Tongue (tissue), 1 donor: ENCODE measurements at regions not wholly inside any gene's neighbourhood (a gene's known extent, or its start where the extent isn't known, plus 50 kb on each side); places are given as distances from the start of the nearest gene placed in this dataset.

Experiments
- DNase-seq: peaks from one replicate; pipeline ENCODE4 v3.0.0-alpha.2; 2015

DNA sequence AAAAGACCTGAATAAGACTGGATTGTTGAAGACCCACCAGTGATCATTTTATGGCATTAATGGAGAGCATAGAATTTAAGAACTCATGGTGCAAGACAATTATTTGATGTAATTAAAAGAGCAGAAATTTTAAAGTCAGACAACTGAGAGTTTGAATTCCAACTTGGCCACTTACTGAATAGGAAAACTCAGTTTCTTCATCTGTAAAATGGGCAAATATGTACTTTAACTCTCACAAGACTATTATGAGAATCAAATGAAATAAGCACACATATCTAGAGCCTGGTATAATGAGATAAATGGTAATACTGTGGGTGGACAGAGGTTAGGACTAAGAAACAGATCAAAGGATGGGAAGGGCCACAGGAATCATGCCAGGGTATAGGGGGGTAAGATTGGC lies 88.0 kb downstream of the SOX9 start:
- DNase-seq, result no peak

DNA sequence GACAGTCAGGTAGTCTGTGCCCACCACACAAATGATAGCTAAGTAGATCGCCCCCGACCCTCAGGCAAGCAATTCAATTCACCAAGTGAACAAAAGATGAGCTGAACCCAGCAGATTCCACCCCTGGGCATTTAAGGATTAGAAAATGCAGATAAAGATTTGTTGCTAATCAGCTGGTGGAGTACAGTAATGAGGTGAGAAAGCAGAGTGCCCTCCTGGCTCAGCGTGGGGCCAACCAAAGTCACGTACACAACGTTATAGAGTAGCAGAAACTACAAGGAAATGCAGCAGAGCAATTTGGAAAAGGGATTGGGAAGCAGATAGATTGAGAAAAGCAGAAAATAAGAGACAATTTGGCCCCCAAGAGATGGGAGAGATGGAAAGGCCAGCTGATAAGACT lies 91.2 kb downstream of the SOX9 start:
- no peak for DNase-seq

DNA sequence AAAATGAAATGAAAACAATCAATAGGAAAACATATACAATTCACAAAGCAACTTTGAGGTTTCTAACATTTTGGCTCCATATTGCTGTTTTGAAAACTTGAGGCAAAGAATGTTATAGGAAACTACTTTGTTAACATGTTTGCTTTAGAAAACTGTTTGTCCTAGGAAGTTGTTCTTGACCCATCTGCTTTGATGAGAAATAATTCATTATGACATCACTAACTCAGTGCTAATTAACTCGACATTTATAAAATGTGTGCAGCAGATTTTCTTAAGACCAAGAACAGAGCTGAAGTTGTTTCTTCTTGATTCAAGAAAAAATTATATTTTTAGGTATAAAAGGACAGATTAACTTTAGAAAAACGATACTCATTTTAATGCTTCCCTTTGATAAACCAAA lies 94.7 kb downstream of the SOX9 start:
- no peak for DNase-seq

DNA sequence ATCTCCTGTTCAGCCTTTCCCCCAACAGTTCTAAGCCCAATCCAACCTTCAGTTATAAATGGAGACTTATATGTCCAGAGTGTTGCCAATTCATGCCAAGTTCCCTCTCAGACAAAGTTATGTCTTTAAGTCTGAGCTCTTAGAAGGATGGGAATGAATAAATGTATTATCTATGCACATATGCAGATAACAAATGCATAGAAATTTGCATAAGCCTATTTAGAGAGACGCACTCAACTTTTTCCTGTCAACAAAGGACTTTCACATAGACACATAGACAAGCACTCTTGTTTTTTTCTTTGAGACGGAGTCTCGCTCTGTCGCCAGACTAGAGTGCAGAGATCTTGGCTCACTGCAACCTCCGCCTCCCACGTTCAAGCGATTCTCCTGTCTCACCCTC lies 95.1 kb downstream of the SOX9 start:
- DNase-seq, result no peak

DNA sequence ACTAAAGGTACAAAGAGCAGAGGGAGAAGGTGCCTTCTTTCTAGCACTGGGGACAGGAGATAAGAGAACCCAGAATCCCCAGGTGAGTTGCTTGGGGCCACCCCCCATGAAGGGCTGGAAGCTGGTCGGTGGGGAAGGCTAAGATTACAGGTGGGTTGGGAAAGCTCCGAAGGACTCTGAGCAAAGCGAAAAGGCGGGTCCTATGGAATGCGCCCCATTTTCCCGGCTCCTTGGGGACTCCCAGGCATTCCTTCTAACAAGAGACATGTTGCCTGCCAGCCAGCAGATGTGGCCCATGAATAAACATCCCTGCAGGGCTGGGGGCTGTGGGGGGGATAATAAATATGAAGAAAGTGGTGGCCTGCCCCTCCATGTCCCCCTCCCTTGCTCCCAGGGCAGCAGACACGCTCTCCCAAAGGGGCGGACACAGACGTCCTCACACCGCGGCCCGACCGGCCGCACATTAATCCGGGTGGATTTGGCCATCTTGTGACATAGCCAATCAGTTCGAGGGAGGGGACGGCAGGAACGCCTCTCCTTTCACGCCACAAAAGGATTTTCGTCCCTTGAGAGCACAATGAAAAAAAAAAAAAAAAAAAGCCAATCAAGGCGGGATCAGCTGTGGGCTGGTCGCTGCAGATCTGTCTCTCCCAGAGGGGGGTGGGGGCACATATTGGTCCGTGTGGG lies 98.5 kb downstream of the SOX9 start:
- peak; percentile 36 for DNase-seq

DNA sequence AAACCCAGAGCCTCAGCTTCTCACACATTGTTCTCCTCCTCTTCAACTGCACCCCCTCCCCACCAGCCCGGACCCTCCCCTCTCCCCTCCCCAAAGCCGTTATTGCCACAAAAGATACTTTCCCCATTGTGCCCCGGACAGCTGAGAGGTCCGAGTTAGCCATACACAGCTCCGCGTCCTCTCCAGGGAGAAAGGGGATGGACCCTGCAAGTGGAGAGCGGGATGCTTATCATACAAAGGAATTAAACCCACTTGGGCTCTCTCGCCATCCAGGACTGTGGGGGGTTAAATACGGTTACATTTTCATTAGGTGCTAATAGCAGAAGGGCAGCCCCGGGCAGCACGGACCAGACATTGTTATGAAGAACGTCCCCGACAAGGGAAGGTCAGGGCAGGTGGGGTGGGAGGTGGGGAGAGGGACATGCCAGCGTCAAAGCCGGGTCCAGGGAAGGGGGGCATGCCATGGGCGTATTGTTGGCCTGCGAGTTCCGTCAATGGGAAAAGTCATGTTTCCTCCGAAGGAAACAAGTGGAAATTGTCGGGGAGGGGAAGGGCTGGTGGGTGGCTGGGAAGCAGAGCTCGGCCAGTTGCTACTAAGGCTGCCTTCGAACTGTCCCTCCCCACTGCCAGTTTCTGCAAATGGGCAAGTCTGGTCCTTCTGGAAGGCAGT lies 99.1 kb downstream of the SOX9 start:
- peak; percentile 5 for DNase-seq

DNA sequence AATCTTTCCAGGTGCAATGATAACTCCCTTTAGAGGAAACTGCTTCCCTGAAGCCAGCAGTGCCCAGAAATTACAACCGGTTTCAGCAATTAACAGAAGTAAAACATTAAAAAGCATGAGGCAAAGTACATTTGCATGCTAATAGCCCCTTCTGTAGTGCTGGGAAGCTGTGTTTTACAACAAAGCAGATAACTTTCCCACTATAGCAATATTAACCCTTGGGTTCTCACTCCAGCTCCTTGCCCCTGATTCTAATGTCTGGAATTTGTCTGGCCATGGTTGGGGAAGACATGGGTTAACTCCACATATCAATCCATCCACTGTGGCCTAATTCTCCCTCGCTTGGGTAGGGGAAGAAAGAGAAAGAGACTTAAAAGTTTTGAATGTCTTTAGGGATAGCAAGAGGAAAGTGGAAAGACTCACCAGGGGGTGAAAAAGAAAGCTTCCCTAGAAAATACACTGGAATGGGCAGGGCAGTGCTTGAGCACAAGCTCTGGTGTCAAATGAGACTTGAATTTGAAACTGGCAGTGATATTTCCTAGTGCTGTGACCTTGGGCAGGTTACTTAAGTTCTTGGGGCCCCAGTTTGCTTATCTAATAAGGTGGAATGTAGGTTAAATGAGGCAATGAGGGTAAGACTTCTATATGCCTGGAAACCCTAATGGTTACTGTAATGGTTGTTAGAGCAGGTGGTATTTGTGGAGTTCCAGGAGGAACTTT lies 102.0 kb downstream of the SOX9 start:
- DNase-seq, result no peak

DNA sequence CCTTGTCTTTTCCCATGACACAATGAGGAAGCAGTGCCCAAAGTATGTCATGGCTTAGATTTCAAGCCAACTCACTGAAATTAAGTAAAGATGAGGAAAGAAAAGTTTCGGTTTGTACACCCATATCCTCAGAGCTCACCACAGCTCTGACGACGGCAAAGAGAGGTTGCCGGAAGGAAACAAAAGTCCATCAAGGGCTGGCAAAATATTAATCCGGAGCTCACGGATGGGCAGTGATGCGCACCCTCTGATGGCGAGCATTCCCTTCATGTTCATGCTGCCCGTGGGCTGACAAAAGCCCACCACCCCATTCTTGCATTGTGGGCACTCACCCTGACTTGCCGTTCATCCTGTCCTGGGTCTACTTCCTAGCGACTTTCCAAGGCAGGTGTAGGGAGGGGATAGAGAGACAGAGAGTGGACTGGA lies 103.1 kb downstream of the SOX9 start:
- no peak for DNase-seq

DNA sequence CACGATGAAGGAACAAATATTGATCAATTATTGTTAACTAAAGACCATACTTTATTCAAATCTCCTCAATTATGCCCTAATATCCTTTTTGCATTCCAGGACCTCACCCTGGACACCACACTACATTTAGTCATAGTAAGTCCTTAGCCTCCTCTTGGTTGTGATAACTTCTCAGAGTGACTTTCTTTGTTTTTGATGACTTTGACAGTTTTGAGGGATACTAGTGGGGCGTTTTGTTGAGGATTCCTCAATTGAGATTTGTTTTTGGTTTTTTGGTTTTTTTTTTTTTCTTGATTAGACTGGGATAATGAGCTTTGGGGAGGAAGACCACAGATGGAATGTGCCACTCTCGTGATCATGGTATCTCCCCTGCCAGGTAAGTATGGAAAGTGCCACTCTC lies 105.5 kb downstream of the SOX9 start:
- no peak for DNase-seq

DNA sequence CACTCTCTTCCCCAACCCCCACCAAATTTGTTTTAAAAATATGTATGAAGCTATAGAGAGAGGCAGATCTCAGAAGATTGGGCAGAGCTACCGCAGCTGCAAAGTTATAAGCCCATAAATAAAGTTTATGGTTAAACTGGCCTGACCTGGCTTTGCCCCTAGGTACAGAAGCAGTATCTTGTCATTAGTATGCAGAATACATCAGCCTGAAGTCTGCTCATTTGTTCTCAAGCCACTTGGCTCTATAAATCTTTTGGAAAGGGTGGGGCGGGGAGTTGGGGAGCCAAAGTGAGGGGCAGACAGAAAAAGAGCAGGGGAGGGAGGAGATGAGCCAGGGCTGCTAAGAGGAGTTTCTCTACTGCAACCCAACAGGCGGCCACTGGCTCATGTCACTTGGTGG lies 113.2 kb downstream of the SOX9 start:
- no peak for DNase-seq

DNA sequence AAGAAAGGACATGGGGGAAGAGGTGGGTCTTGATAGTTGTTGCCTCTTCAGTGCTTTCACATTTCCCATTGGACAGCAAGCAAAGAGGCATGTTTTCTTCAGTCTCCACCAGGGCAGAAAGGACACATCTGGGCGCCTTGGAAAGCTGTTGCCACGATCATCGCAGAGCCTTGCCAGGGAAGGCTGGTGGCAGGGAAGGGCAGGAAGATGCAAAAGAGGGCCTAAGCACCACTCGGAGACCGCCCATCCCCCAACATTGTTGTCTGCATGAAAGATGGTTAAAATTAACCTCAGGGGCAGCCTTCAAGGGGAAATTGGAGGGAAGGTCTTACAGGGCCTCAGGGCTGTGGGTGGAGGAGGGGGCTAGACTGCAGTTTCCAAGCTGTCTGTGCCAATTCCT lies 114.2 kb downstream of the SOX9 start:
- no peak for DNase-seq

DNA sequence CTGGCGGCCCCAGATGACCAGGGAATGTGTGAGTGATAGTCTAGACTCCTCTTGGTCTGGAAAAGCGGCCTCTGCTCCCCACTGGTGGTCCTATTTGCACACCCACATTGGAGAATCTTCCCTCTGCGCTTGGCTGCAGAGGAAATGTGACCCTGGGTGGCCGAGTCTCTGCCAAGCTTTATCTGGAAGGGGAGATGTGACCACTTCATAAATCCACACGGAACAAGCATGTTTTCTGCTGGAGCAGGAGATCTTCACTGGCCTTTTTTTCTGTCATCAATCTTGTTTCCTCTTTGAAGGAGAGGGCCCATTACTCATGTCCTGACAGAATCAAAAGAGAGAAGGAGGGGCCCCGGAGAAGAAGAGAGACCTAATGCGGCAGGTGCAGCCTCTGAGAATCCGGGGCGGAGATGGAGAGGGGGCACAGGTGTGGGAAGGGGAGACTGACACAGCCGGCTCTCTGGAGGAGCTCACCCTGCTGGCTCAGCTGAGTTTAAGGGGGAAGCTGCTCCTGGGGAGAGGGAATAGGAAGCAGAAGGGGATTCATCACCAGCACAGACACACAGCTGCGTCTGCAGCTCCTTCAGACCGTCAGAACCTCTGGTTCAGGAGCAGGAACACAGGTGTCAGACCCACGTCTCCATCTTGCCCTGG lies 116.3 kb downstream of the SOX9 start:
- peak; percentile 5 for DNase-seq

DNA sequence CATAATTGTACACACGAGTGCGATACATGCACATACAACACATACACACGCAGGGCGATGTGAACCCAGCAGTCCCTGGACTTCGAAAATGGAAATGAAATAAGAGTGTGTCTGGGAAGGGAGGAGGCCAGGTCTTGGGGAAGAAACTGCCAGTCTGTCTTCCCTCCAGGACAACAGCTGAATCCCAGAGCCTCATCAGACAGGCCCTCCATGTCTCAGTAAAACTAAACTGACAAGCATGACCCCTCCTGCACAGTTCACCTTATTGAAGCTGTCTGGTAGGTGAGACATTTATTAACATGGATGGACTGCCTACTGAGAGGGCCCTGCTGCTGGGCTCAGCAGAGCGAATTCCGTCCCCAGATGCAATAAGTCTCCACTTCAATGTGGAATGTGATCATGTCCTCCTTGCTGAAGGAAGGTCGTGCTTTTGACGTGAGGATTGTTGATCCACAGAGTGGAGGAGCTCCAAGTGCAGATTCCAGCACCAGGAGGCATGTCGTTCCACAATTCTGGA lies 117.4 kb downstream of the SOX9 start:
- DNase-seq, result peak; percentile 5

DNA sequence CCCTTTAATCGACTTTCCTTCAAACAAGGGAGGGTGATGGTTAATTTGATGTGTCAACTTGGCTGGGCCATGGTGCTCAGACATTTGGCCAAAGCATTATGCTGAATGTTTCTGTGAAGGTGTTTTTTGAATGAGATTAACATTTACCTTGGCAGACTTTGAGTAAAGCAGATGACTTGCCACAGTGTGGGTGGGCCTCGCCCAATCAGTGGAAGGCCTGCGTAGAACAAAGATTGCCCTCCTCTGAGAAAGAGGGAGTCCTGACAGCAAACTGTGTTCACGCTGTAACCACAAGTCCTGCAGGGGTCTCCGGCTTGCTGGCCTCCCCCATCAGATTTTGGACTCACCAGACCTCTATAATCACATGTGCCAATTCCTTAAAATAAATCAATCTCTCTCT lies 118.7 kb downstream of the SOX9 start:
- DNase-seq, result no peak

DNA sequence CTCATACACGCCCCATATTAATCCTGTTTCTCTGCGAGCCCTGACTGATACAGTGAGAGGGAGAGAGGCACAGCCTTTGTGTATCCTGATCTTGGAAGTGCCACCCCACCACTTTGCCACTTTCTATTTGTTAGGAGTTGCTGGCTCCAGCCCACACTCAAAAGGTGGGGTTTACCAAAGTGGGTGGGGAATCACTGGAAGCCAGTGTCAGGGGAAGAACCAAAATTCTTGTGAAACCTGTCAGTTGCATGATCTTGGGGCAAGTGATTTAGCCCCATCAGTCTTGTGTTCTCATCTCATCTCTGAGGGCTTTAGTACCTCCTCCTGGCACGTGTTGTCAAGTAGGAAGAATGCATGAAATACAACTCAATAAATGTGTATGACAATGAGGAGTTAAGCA lies 119.5 kb downstream of the SOX9 start:
- DNase-seq, result no peak

DNA sequence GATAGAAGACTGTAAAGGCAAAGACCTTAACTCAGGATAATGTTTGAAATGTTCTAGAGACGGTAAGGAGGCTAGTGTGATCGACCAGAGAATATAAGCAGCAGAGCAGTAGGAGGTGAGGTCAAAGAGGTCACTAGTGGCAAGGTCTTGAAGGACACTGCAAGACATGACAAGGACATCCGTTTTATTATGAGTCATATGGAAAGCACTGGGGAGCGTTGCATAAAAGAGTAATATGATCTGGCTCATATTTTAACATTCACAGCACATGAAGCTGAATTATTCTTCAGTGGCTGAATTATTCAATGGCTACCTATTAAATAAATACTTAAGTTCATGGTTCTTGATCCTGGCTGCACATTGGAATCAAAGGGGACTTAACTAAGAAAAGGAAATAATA lies 123.7 kb downstream of the SOX9 start:
- no peak for DNase-seq

DNA sequence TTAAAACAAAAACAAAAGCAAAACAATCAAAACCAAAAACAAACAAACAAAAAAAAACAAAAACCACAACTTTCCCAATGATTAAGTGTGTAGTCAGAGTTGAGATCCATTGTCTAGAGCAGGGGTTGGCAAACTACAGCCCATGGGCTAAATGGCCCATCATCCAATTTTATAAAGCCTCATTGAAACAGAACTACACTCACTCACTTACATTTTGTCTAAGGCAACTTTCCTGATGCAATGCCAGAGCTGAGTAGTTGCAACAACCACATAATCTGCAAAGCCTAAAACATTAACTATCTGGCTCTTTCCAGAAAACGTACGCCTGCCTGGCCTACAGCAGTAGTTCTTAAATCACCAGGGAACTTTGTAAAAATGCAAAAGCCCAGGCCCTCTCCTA lies 124.1 kb downstream of the SOX9 start:
- no peak for DNase-seq

DNA sequence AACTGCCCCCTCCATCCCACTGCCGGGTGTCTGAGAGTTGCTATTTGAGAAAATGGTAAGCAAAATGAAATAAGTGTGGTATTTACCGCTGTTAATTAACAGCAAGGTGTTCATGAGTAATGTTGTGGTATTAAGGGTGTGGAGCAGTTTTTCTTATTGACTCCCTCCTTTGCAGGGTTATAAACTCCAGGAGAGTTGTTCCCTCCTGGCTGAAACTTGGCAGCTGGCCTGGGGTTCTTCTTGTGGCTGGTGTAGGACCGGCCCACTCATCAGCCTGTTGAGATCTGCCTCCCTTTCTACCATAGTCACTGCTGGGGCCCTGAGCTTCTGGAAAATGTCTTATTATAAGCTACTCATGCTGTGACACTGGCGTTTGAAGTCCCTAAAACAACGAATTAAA lies 128.6 kb downstream of the SOX9 start:
- no peak for DNase-seq

DNA sequence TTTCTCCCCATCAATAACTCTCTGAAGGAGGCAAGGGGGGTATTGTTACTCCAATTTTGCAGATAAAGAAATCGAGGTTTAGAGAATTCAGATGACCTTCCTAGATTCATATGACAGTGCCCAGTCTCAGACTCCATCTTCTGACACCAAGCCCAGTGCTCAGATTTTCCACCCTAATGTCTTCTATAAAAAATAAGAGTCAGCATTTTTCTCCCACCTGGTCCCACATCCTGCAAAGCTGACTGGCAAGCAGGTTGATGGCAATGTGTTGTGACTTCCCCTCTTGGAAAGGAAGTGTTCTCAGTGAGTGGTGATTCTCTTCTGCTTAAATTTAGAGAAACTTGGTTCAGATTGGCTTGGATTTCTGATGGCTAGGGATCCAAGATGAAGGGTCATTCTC lies 129.4 kb downstream of the SOX9 start:
- DNase-seq, result no peak

DNA sequence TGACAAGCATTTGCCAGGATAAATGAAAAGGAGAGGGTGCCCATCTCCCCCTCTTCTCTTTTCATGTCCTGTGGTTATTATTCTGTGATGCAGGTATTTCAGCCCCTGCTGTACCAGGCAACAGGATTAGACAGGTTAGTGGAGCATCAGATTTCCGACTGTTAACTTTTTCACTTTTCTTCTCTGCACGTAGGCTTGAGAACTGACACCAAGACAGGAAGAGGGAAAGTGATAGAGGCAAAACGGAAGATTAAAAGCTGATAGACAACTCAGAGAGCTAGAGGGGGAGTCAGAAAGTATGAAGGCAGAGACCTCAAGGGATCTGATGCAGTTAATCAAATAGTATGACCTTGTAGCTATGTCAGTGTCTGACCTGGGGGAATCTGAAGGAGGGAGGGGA lies 132.8 kb downstream of the SOX9 start:
- DNase-seq, result no peak

DNA sequence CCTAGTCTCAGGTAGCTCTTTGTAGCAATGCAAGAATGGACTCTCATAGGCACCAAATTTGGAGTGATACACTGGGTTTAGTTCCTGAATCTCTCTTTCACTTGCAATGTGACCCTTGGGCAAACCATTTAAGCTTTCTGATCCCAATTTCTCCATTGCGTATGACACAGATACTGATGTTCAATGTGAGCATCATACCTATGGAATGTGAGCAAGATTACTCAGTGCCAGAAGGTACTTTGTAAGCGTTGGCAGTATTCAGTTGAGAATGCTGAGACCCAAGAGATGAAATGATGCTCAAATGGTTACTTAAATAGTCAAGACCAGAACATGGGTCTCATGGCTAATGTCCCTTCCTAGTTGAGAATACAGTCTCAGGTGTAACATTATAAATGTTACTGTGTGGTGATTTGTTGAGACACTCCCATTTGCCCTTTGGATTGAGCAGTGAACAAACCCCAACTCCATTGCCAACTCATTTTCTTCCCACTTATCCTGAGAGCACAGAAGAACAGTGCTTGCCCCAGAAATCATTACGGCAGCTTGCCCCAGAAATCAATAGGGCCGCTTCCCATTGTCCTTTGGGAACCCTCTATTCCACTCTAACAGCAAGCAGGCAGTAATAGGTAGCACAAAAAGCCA lies 134.1 kb downstream of the SOX9 start:
- no peak for DNase-seq

DNA sequence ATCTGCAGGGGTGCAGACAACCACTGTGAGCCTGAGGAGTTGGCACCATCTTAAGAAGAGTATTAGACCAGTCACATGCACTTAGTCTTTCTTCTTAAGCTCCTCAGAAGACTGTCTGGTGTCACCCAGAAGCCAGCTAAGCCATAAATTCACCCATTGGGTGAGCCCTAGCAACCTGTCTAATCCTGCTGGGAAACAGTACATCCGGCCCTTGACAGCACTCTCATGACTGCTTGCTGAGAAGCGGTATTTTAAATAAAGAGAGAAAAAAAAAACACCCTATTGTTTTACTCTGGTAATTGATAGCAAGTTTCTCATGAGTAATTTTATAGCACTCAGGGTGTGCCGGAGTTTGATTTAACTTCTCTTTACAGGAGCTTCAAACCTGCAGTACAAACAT lies 134.7 kb downstream of the SOX9 start:
- DNase-seq, result no peak

DNA sequence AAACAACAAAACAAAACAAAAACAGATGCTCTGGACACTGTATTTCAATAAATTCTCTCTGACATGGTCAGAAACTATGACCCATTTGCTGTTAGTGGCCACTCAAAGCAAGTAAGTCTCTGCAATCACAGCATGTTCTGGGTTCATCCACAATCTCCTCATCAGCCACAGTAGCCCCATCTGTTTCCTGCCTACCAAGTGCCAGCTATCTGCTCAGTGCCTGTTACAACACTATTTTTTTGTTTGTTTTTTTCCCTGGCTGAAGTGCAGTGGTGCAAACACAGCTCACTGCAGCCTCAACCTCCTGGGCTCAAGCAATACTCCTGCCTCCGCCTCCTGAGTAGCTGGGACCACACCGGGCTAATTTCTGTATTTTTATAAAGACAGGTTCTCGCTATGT lies 137.9 kb downstream of the SOX9 start:
- no peak for DNase-seq
